ENCODE measurements at regions not wholly inside any gene's neighbourhood (a gene's known extent, or its start where the extent isn't known, plus 50 kb on each side); places are given as distances from the start of the nearest gene placed in this dataset.

GRCh38 chr7:94244760-94245159, 149.9 kb upstream of the COL1A2 start:
- TF ChIP-seq REST (IDR thresholded peaks at IDR 0.05; ENCODE audit: insufficient read depth in 1 of 2, low read depth in 2 of 2, low read length in 2 of 2) (no peak), POLR2AphosphoS5 (IDR thresholded peaks at IDR 0.05; ENCODE audit: low read depth, low read length) (no peak), TAF1 (IDR thresholded peaks at IDR 0.05; ENCODE audit: borderline replicate concordance, insufficient read depth, low read length) (no peak)

Data from PFSK-1 (cell line).